IgD-negative memory B cell (primary cell): ENCODE measurements at regions not wholly inside any gene's neighbourhood (a gene's known extent, or its start where the extent isn't known, plus 50 kb on each side); places are given as distances from the start of the nearest gene placed in this dataset.

Experiments used
- H3K27ac Mint-ChIP-seq, 3 donors: one replicate each; pipeline ENCODE4 v1.8.0; 2020 to 2022; ENCODE audit warnings: mild to moderate bottlenecking in 3 of 3, mixed read lengths in 3 of 3, moderate library complexity in 1 of 3
- H3K27me3 Mint-ChIP-seq: one replicate; pipeline ENCODE4 v1.8.0; 2021; ENCODE audit warnings: mixed read lengths
- H3K36me3 Mint-ChIP-seq: one replicate; pipeline ENCODE4 v1.8.0; 2020; ENCODE audit warnings: mild to moderate bottlenecking, mixed read lengths
- H3K4me1 Mint-ChIP-seq, 3 donors: one replicate each; pipeline ENCODE4 v1.8.0; 2020 to 2022; ENCODE audit warnings: mixed read lengths in 3 of 3, mild to moderate bottlenecking in 1 of 3
- H3K4me3 Mint-ChIP-seq, 4 donors: one replicate each; pipeline ENCODE4 v1.8.0; 2020 to 2022; ENCODE audit warnings: mild to moderate bottlenecking in 4 of 4, mixed read lengths in 4 of 4, moderate library complexity in 3 of 4
- H3K9me3 Mint-ChIP-seq, 3 donors: one replicate each; pipeline ENCODE4 v1.8.0; 2020 to 2021; ENCODE audit warnings: mixed read lengths in 3 of 3, mild to moderate bottlenecking in 1 of 3

GRCh38 chr20:40502576-40502975, 186.5 kb downstream of the MAFB start:
- Mint-ChIP-seq H3K4me1 (peaks cover 0 to 3% (median 3%) of the 10 kb centered on the region in 3 donors), H3K27me3 (peaks cover 4% of the 10 kb centered on the region), H3K4me3 (no peak overlapping the region), H3K27ac (no peak overlapping the region), H3K9me3 (peaks cover 0 to 4% (median 0%) of the 10 kb centered on the region in 3 donors), H3K36me3 (peaks cover 1% of the 10 kb centered on the region)

GRCh38 chr20:40499391-40499790, 189.6 kb downstream of the MAFB start:
- H3K27me3 Mint-ChIP-seq, result peaks cover 8% of the 10 kb centered on the region
- H3K36me3 Mint-ChIP-seq, result peaks cover 1% of the 10 kb centered on the region
- H3K4me1 Mint-ChIP-seq, result peaks cover 0 to 9% (median 6%) of the 10 kb centered on the region in 3 donors
- H3K4me3 Mint-ChIP-seq, result no peak overlapping the region
- H3K9me3 Mint-ChIP-seq, result peaks cover 0 to 4% (median 1%) of the 10 kb centered on the region in 3 donors
- H3K27ac Mint-ChIP-seq, result no peak overlapping the region

GRCh38 chr20:40497899-40498691, 190.9 kb downstream of the MAFB start:
- H3K9me3 Mint-ChIP-seq, result peaks cover 0 to 4% (median 1%) of the 10 kb centered on the region in 3 donors

GRCh38 chr20:40495956-40496355, 193.1 kb downstream of the MAFB start:
- Mint-ChIP-seq H3K4me3 (no peak overlapping the region), H3K27ac (no peak overlapping the region), H3K36me3 (no peaks in the 10 kb centered on the region), H3K4me1 (peaks cover 0 to 9% (median 6%) of the 10 kb centered on the region in 3 donors), H3K9me3 (peaks cover 1 to 4% (median 2%) of the 10 kb centered on the region in 3 donors), H3K27me3 (peaks cover 4% of the 10 kb centered on the region)

More at GRCh38 chr20:40497899-40498691, 190.9 kb downstream of the MAFB start:
- Mint-ChIP-seq H3K27ac (peak overlapping the region in 1 of 3 donors; percentile 39), H3K4me3 (no peak overlapping the region), H3K36me3 (peaks cover 1% of the 10 kb centered on the region), H3K27me3 (peaks cover 6% of the 10 kb centered on the region), H3K4me1 (peaks cover 0 to 9% (median 6%) of the 10 kb centered on the region in 3 donors)

GRCh38 chr20:40494248-40494647, 194.8 kb downstream of the MAFB start:
- Mint-ChIP-seq H3K9me3 (peaks cover 1 to 4% (median 2%) of the 10 kb centered on the region in 3 donors), H3K27me3 (peaks cover 4% of the 10 kb centered on the region), H3K4me3 (no peak overlapping the region), H3K27ac (no peak overlapping the region), H3K4me1 (peaks cover 0 to 9% (median 6%) of the 10 kb centered on the region in 3 donors), H3K36me3 (no peaks in the 10 kb centered on the region)

GRCh38 chr20:40493549-40493948, 195.5 kb downstream of the MAFB start:
- Mint-ChIP-seq H3K36me3 (no peaks in the 10 kb centered on the region), H3K4me3 (no peak overlapping the region), H3K4me1 (peaks cover 0 to 9% (median 2%) of the 10 kb centered on the region in 3 donors), H3K9me3 (peaks cover under 1 to 2% (median 1%) of the 10 kb centered on the region in 3 donors), H3K27ac (no peak overlapping the region), H3K27me3 (peaks cover 4% of the 10 kb centered on the region)

GRCh38 chr20:40493071-40493470, 196.0 kb downstream of the MAFB start:
- no peak overlapping the region for H3K27ac Mint-ChIP-seq
- H3K4me1 Mint-ChIP-seq, result peaks cover 0 to 9% (median 2%) of the 10 kb centered on the region in 3 donors
- no peaks in the 10 kb centered on the region for H3K36me3 Mint-ChIP-seq
- peaks cover 5% of the 10 kb centered on the region for H3K27me3 Mint-ChIP-seq
- H3K9me3 Mint-ChIP-seq, result peaks cover 0 to 2% (median 1%) of the 10 kb centered on the region in 3 donors
- H3K4me3 Mint-ChIP-seq, result no peak overlapping the region

GRCh38 chr20:40491009-40491590, 197.9 kb downstream of the MAFB start:
- Mint-ChIP-seq H3K4me1 (peaks cover 0 to 5% (median 0%) of the 10 kb centered on the region in 3 donors), H3K27ac (no peak overlapping the region), H3K9me3 (peaks cover 0 to 2% (median 1%) of the 10 kb centered on the region in 3 donors), H3K27me3 (peaks cover 5% of the 10 kb centered on the region), H3K36me3 (no peaks in the 10 kb centered on the region), H3K4me3 (no peak overlapping the region)

- Mint-ChIP-seq H3K36me3 (no peaks in the 10 kb centered on the region), H3K27me3 (peaks cover 1% of the 10 kb centered on the region), H3K27ac (no peak overlapping the region), H3K4me1 (peaks cover 0 to 1% (median 0%) of the 10 kb centered on the region in 3 donors), H3K9me3 (peaks cover 0 to 2% (median 1%) of the 10 kb centered on the region in 3 donors), H3K4me3 (no peak overlapping the region)
These were observed 199.2 kb downstream of the MAFB start for GRCh38 chr20:40489886-40490285.

- no peak overlapping the region for H3K27ac Mint-ChIP-seq
- no peaks in the 10 kb centered on the region for H3K36me3 Mint-ChIP-seq
- no peaks in the 10 kb centered on the region for H3K4me1 Mint-ChIP-seq
- peaks cover 0 to 2% (median 0%) of the 10 kb centered on the region in 3 donors for H3K9me3 Mint-ChIP-seq
- peaks cover 1% of the 10 kb centered on the region for H3K27me3 Mint-ChIP-seq
- no peak overlapping the region for H3K4me3 Mint-ChIP-seq
These were observed 200.6 kb downstream of the MAFB start for GRCh38 chr20:40488401-40488800.

- peaks cover 2% of the 10 kb centered on the region for H3K36me3 Mint-ChIP-seq
These were observed 202.7 kb downstream of the MAFB start for GRCh38 chr20:40486297-40486696.

GRCh38 chr20:40481743-40482458, 207.1 kb downstream of the MAFB start:
- Mint-ChIP-seq H3K27me3 (peaks cover 2% of the 10 kb centered on the region), H3K27ac (no peak overlapping the region), H3K36me3 (peaks cover 2% of the 10 kb centered on the region), H3K9me3 (no peaks in the 10 kb centered on the region), H3K4me3 (no peak overlapping the region), H3K4me1 (no peaks in the 10 kb centered on the region)

More at GRCh38 chr20:40486297-40486696, 202.7 kb downstream of the MAFB start:
- Mint-ChIP-seq H3K4me1 (no peaks in the 10 kb centered on the region), H3K4me3 (no peak overlapping the region), H3K27me3 (peaks cover 1% of the 10 kb centered on the region), H3K9me3 (no peaks in the 10 kb centered on the region), H3K27ac (no peak overlapping the region)

- no peaks in the 10 kb centered on the region for H3K9me3 Mint-ChIP-seq
- peaks cover 4% of the 10 kb centered on the region for H3K27me3 Mint-ChIP-seq
- H3K4me3 Mint-ChIP-seq, result no peak overlapping the region
- peaks cover 2% of the 10 kb centered on the region for H3K36me3 Mint-ChIP-seq
- no peaks in the 10 kb centered on the region for H3K4me1 Mint-ChIP-seq
- no peak overlapping the region for H3K27ac Mint-ChIP-seq
These were observed 207.7 kb downstream of the MAFB start for GRCh38 chr20:40481337-40481736.

GRCh38 chr20:40477805-40478204, 211.2 kb downstream of the MAFB start:
- Mint-ChIP-seq H3K4me3 (no peak overlapping the region), H3K36me3 (peaks cover 2% of the 10 kb centered on the region), H3K4me1 (no peaks in the 10 kb centered on the region), H3K27ac (no peak overlapping the region), H3K27me3 (peaks cover 4% of the 10 kb centered on the region), H3K9me3 (no peaks in the 10 kb centered on the region)

- no peak overlapping the region for H3K4me3 Mint-ChIP-seq
- peaks cover 4% of the 10 kb centered on the region for H3K27me3 Mint-ChIP-seq
- no peaks in the 10 kb centered on the region for H3K36me3 Mint-ChIP-seq
- H3K27ac Mint-ChIP-seq, result no peak overlapping the region
- H3K9me3 Mint-ChIP-seq, result no peaks in the 10 kb centered on the region
- H3K4me1 Mint-ChIP-seq, result no peaks in the 10 kb centered on the region
These were observed 212.6 kb downstream of the MAFB start for GRCh38 chr20:40476461-40476860.
